Tibial nerve (tissue), 3 donors: ENCODE measurements at regions not wholly inside any gene's neighbourhood (a gene's known extent, or its start where the extent isn't known, plus 50 kb on each side); places are given as distances from the start of the nearest gene placed in this dataset.

ENCODE experiments used
- POLR2A ChIP-seq, 2 donors: fragments of 450-650 bp; IDR thresholded peaks; one replicate each; pipeline ENCODE4 v1.6.1; 2017; ENCODE audit warnings: antibody characterized with exemption in 2 of 2, mild to moderate bottlenecking in 2 of 2, moderate library complexity in 2 of 2
- TF ChIP-seq, protein P1 (sequence below), 5 experiments: fragments of 200-600 bp in 3 of 5; fragments of 450-650 bp in 2 of 5; sonication (generic) in 3 of 5; IDR thresholded peaks; one replicate each; pipeline ENCODE4 v1.5.1; 2016 to 2019; ENCODE audit warnings: antibody characterized with exemption in 5 of 5, mild to moderate bottlenecking in 3 of 5, moderate library complexity in 2 of 5

GRCh38 chrX:13487731-13488505, 81.5 kb upstream of the EGFL6 start:
- TF ChIP-seq, protein P1, sequence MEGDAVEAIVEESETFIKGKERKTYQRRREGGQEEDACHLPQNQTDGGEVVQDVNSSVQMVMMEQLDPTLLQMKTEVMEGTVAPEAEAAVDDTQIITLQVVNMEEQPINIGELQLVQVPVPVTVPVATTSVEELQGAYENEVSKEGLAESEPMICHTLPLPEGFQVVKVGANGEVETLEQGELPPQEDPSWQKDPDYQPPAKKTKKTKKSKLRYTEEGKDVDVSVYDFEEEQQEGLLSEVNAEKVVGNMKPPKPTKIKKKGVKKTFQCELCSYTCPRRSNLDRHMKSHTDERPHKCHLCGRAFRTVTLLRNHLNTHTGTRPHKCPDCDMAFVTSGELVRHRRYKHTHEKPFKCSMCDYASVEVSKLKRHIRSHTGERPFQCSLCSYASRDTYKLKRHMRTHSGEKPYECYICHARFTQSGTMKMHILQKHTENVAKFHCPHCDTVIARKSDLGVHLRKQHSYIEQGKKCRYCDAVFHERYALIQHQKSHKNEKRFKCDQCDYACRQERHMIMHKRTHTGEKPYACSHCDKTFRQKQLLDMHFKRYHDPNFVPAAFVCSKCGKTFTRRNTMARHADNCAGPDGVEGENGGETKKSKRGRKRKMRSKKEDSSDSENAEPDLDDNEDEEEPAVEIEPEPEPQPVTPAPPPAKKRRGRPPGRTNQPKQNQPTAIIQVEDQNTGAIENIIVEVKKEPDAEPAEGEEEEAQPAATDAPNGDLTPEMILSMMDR (IDR thresholded peaks at IDR 0.05) = peak; percentile 44 to 90 (median 49)
- no peak for TF ChIP-seq POLR2A (IDR thresholded peaks at IDR 0.05)
